Ovary (tissue), 3 donors: ENCODE measurements at regions not wholly inside any gene's neighbourhood (a gene's known extent, or its start where the extent isn't known, plus 50 kb on each side); places are given as distances from the start of the nearest gene placed in this dataset.
"Not testable (repeated sequence)": the region's sequence is repeated elsewhere in the genome, so short reads cannot be mapped to it uniquely, and the experiment has no call there.

Experiments
- EP300 ChIP-seq: sonication (generic); formaldehyde crosslinking; IDR thresholded peaks from one replicate; pipeline ENCODE4 v1.6.1; 2017; ENCODE audit warnings: antibody characterized with exemption
- POLR2A ChIP-seq: fragments of 450-650 bp; IDR thresholded peaks from one replicate; pipeline ENCODE4 v1.6.1; 2017; ENCODE audit warnings: antibody characterized with exemption, mild to moderate bottlenecking, moderate library complexity
- TF ChIP-seq, protein P1 (sequence below), 3 donors: fragments of 450-650 bp in 2 of 3; fragments of 200-600 bp in 1 of 3; IDR thresholded peaks; one replicate each; pipeline versions ENCODE4 v1.5.1 to v1.8.0; 2016 to 2022; ENCODE audit warnings: antibody characterized with exemption in 3 of 3, mild to moderate bottlenecking in 1 of 3
- donor health status: DM: no; HTN: no; CAD: no.

DNA sequence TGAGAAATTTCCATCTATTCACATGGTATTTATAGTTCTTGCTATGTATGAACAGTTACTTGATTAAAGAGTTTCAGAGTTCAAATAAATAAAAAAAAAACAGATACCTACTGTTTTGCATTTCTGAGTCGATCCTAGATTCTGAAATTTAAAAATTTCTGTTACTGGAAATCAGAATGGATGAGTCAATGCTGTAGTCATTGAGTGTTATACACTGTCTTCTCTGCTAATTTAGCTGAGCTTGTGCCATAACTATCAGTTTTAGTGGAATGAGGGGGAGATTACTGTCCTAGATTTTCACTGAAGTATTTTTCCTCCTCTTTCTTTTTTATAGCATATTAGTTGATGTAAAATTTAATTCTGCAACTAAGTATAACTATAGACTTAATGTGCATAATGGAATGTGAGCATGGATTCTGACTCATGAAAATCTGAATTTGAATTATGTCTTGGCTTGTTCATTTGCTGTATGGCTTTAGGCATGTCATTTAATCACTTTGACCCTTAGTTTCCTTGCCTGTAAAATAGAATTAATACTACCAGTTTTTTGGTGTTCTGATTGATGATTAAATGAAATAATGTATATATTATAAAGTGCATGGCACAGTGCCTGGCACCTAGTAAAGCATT is 581.5 kb upstream of the CHD1 start:
- TF ChIP-seq POLR2A, EP300: not testable (repeated sequence)
- TF ChIP-seq, protein P1, sequence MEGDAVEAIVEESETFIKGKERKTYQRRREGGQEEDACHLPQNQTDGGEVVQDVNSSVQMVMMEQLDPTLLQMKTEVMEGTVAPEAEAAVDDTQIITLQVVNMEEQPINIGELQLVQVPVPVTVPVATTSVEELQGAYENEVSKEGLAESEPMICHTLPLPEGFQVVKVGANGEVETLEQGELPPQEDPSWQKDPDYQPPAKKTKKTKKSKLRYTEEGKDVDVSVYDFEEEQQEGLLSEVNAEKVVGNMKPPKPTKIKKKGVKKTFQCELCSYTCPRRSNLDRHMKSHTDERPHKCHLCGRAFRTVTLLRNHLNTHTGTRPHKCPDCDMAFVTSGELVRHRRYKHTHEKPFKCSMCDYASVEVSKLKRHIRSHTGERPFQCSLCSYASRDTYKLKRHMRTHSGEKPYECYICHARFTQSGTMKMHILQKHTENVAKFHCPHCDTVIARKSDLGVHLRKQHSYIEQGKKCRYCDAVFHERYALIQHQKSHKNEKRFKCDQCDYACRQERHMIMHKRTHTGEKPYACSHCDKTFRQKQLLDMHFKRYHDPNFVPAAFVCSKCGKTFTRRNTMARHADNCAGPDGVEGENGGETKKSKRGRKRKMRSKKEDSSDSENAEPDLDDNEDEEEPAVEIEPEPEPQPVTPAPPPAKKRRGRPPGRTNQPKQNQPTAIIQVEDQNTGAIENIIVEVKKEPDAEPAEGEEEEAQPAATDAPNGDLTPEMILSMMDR (IDR thresholded peaks at IDR 0.05): not testable (repeated sequence)
